GM10266 (cell line): ENCODE measurements at regions not wholly inside any gene's neighbourhood (a gene's known extent, or its start where the extent isn't known, plus 50 kb on each side); places are given as distances from the start of the nearest gene placed in this dataset.
"Not testable (repeated sequence)": the region's sequence is repeated elsewhere in the genome, so short reads cannot be mapped to it uniquely, and the experiment has no call there.

Experiments used
- DNase-seq: peaks from one replicate; pipeline ENCODE4 v3.0.0; 2012; ENCODE audit errors: extremely low spot score
- TF ChIP-seq, protein P1 (sequence below): IDR thresholded peaks from 2 replicates; pipeline ENCODE4 v1.5.1; 2012; ENCODE audit warnings: mild to moderate bottlenecking, low read depth; ENCODE audit not compliant: control insufficient read depth, insufficient read depth; ENCODE audit errors: missing control alignments

DNA sequence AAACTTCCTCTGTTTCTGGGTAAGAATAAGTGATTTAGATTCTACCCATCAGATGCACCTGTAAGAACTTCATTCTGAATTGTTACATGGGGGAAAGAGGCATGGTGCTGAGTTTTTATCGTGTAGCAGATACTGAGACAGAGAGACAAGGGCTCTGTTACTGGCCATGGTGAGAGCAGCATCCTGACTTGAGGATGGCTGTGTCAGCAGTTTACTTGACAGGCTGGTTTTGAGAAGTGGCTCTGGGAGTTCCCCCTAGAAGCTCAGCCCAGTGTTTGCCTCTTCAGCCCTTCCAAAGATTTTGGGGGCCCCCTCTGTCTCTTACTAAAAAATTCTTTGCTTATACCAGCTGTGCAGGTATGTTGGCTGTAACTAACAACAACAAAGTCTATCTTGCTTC lies 510.5 kb downstream of the LRRC70 start:
- DNase-seq = no peak
- TF ChIP-seq, protein P1, sequence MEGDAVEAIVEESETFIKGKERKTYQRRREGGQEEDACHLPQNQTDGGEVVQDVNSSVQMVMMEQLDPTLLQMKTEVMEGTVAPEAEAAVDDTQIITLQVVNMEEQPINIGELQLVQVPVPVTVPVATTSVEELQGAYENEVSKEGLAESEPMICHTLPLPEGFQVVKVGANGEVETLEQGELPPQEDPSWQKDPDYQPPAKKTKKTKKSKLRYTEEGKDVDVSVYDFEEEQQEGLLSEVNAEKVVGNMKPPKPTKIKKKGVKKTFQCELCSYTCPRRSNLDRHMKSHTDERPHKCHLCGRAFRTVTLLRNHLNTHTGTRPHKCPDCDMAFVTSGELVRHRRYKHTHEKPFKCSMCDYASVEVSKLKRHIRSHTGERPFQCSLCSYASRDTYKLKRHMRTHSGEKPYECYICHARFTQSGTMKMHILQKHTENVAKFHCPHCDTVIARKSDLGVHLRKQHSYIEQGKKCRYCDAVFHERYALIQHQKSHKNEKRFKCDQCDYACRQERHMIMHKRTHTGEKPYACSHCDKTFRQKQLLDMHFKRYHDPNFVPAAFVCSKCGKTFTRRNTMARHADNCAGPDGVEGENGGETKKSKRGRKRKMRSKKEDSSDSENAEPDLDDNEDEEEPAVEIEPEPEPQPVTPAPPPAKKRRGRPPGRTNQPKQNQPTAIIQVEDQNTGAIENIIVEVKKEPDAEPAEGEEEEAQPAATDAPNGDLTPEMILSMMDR = no peak

DNA sequence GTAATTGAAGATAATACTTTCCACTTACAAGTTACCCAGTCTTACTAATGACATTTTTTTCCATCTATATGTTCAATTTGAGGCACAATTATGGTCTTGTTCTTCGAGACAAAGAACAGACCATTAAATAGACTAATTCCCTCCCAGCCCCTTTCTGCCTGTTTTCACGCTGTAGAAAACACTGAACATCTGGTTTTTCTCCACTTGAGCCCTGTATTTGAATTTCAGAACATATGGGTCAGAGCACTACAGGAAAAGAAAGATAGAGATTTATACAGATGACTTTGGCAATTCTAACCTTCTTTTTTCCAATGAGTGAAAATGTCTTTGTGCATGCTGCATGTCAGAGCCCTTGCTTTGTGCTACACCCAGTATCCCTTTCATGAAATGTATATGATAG lies 506.9 kb downstream of the LRRC70 start:
- TF ChIP-seq, protein P1 = no peak
- DNase-seq = no peak

DNA sequence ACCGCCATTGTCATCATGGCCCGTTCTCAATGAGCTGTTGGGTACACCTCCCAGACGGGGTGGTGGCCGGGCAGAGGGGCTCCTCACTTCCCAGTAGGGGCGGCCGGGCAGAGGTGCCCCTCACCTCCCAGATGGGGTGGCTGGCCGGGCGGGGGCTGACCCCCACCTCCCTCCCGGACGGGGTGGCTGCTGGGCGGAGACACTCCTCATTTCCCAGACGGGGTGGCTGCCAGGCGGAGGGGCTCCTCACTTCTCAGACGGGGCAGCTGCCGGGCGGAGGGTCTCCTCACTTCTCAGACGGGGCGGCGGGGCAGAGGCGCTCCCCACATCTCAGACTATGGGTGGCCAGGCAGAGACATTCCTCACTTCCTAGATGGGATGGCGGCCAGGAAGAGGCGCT lies 505.1 kb downstream of the LRRC70 start:
- not testable (repeated sequence) for DNase-seq

DNA sequence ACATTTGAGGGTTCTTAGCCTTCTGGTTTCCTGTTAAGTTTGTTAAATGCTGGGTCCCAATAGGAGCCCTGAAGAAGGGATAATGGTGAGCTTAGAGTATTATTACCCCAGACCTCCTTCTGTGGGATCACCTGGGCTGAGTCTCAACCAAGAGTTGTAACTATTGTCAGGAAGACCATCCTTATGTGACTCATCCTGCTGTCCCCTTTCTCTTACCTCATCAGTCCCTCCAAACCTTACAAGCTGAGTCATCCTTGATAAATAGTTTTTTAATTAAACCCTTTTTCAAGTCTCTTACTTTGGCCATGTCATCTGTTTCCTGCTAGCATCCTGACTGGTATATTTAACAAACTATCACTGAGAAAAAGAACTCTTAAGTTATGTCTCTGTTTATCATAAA lies 502.8 kb downstream of the LRRC70 start:
- TF ChIP-seq, protein P1 = no peak
- no peak for DNase-seq

DNA sequence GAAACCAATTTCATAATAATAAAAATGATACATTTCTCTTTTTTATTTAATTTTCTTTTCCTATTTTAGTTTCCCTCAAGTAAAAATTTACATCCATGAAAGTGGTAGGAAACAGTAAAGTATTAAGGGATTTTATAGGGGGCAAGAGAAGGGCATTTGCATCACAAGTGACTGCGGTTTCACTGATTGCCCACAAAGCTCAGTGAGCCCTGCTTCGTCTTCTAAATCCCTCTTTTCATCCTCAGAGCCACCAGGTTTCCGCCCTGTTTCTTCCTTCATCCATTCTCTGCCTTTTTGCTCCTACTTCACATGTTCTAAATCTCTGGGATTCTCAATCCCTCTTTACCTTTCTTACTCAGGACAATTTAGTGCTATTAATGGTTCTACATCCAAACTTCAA lies 491.4 kb downstream of the LRRC70 start:
- TF ChIP-seq, protein P1 = no peak
- no peak for DNase-seq

DNA sequence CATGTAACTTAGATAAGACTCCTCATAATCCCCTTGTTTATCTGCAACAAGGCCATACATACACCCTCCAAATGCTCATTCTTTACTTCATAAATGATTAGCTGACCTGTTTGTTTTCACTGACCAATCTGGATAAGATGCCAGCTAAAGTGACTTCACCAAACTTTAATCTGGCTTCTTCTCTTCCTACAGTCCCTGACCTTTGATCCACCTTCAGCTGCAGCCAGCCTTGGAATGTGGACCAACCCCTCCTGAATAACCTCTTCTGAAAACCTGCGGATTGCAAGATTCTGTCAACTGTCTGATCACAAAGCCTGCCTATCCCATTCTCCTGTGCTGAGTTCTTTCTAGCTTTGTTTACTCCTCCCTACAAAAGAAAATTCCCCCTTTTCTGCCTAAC lies 476.8 kb downstream of the LRRC70 start:
- no peak for DNase-seq
- TF ChIP-seq, protein P1 = no peak

DNA sequence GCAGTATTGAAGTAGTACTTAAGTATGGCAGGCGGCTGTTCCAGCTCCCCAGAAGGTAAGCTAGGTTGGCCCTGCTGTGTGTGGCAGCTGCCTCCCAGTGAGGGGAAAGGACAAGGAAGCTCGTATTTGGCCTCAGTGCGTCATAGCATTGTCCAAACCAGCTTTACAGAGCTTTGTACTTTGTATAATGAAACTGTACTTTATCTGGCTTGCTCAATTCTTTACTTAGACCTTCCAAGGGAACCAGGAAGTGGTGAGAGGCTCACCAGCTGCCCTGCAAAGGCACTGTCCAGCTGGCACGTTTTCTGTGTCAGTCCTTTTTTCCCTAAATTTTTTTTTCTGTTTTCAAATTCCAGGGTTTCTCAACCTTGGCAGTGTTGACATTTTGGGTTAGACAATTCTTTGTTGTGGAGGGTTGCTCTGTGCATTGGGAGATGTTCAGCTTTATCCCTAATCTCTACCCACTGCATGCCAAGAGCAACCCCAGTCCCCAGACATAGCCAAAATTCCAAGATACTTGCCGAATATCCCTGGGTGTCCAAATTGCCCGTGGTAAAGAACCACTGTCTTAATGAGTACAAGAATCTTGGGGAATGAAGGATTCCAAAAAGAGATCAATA lies 474.5 kb downstream of the LRRC70 start:
- TF ChIP-seq, protein P1 = no peak
- no peak for DNase-seq

DNA sequence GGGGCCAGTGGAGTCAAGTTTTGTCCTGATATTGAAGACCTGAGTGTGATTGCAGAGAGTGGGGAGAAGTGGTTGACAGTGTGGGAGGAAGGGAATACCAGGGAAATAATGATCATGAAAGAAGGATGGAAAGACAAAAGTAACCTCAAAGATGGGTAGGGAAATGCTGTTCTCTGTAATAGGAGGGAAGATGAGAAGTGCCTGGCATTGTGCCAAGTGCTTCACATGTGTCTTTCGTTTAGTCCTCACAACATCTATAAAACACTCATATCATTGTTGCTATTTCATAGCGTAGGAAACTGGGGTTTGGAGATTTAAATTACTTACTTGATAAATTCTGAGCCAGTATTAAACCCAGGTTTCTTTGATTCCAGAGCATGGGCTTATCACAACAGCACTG lies 472.3 kb downstream of the LRRC70 start:
- TF ChIP-seq, protein P1 = no peak
- no peak for DNase-seq
